GM13977 (cell line): ENCODE measurements at regions not wholly inside any gene's neighbourhood (a gene's known extent, or its start where the extent isn't known, plus 50 kb on each side); places are given as distances from the start of the nearest gene placed in this dataset.

Experiments
- DNase-seq: peaks from one replicate; pipeline ENCODE4 v3.0.0; 2012; ENCODE audit warnings: low spot score
- CTCF ChIP-seq: IDR thresholded peaks from 2 replicates; pipeline ENCODE4 v1.5.1; 2012; ENCODE audit warnings: mild to moderate bottlenecking, control low read depth; ENCODE audit not compliant: insufficient read depth; ENCODE audit errors: extremely low read depth, missing control alignments
- in situ Hi-C: fragments of 300-500 bp; cut with MboI; formaldehyde crosslinking; loops from one replicate; pipeline ENCODE4 v1.12.0; 2022; ENCODE audit warnings: low sequenced_read_pairs, low pct_unique_long_range_greater_than_20kb, mixed read lengths, inconsistent platforms; ENCODE audit not compliant: unreplicated experiment

- TF ChIP-seq CTCF, result no peak
- in situ Hi-C loops, result no loop called here
- no peak for DNase-seq
These were observed 621.5 kb upstream of the CDH4 start for GRCh38 chr20:60630609-60631008.

- in situ Hi-C loops, result no loop called here
- DNase-seq, result no peak
- no peak for TF ChIP-seq CTCF
These were observed 620.3 kb upstream of the CDH4 start for GRCh38 chr20:60631585-60632287.

GRCh38 chr20:60632391-60633262 is 619.4 kb upstream of the CDH4 start:
- no peak for TF ChIP-seq CTCF
- in situ Hi-C loops, result no loop called here
- no peak for DNase-seq

GRCh38 chr20:60634491-60635172 is 617.4 kb upstream of the CDH4 start:
- in situ Hi-C loops, result no loop called here
- DNase-seq, result no peak
- TF ChIP-seq CTCF, result no peak

- TF ChIP-seq CTCF, result no peak
- in situ Hi-C loops, result no loop called here
- no peak for DNase-seq
These were observed 615.6 kb upstream of the CDH4 start for GRCh38 chr20:60636417-60636816.

GRCh38 chr20:60637801-60638200 is 614.3 kb upstream of the CDH4 start:
- no peak for TF ChIP-seq CTCF
- in situ Hi-C loops, result no loop called here
- DNase-seq, result no peak
